Stimulated activated naive CD4-positive, alpha-beta T cell treated with Interleukin-2 at 50 U/mL for 16 hours (primary cell): ENCODE measurements at regions not wholly inside any gene's neighbourhood (a gene's known extent, or its start where the extent isn't known, plus 50 kb on each side); places are given as distances from the start of the nearest gene placed in this dataset.
"Not testable (repeated sequence)": the region's sequence is repeated elsewhere in the genome, so short reads cannot be mapped to it uniquely, and the experiment has no call there.

ENCODE experiments used
- DNase-seq: peaks from one replicate; lab custom pipeline; 2025; lab: John Stamatoyannopoulos, UW

- no peak for DNase-seq
Measured at GRCh38 chr21:14058566-14058965, 152.2 kb downstream of the LIPI start.

- not testable (repeated sequence) for DNase-seq
Measured at GRCh38 chr21:14057841-14058481, 152.8 kb downstream of the LIPI start.

- no peak for DNase-seq
Measured at GRCh38 chr21:14057313-14057712, 153.4 kb downstream of the LIPI start.

- DNase-seq: no peak
Measured at GRCh38 chr21:14056771-14057191, 154.0 kb downstream of the LIPI start.

GRCh38 chr21:14055746-14056515 lies 154.8 kb downstream of the LIPI start:
- not testable (repeated sequence) for DNase-seq

GRCh38 chr21:14054682-14055081 lies 156.1 kb downstream of the LIPI start:
- no peak for DNase-seq

- no peak for DNase-seq
Measured at GRCh38 chr21:14050121-14050520, 160.6 kb downstream of the LIPI start.

GRCh38 chr21:14046401-14046800 lies 164.4 kb downstream of the LIPI start:
- no peak for DNase-seq

- DNase-seq: no peak
Measured at GRCh38 chr21:14040386-14040785, 170.4 kb downstream of the LIPI start.

GRCh38 chr21:14028619-14029018 lies 182.1 kb downstream of the LIPI start:
- not testable (repeated sequence) for DNase-seq

GRCh38 chr21:14027235-14027869 lies 183.4 kb downstream of the LIPI start:
- DNase-seq: peak; percentile 83

GRCh38 chr21:14020108-14020507 lies 190.6 kb downstream of the LIPI start:
- not testable (repeated sequence) for DNase-seq

GRCh38 chr21:14015841-14016240 lies 194.9 kb downstream of the LIPI start:
- not testable (repeated sequence) for DNase-seq

GRCh38 chr21:14013623-14014498 lies 196.9 kb downstream of the LIPI start:
- not testable (repeated sequence) for DNase-seq

- DNase-seq: no peak
Measured at GRCh38 chr21:14013056-14013603, 197.6 kb downstream of the LIPI start.

- DNase-seq: no peak
Measured at GRCh38 chr21:14012409-14012808, 198.3 kb downstream of the LIPI start.

- DNase-seq: not testable (repeated sequence)
Measured at GRCh38 chr21:14011751-14012150, 199.0 kb downstream of the LIPI start.

GRCh38 chr21:14011149-14011548 lies 199.6 kb downstream of the LIPI start:
- DNase-seq: not testable (repeated sequence)

GRCh38 chr21:14010729-14011128 lies 200.0 kb downstream of the LIPI start:
- DNase-seq: no peak

- DNase-seq: not testable (repeated sequence)
Measured at GRCh38 chr21:14009990-14010389, 200.8 kb downstream of the LIPI start.

- DNase-seq: not testable (repeated sequence)
Measured at GRCh38 chr21:14009238-14009981, 201.3 kb downstream of the LIPI start.
